Neuron (in vitro differentiated cells): ENCODE measurements at regions not wholly inside any gene's neighbourhood (a gene's known extent, or its start where the extent isn't known, plus 50 kb on each side); places are given as distances from the start of the nearest gene placed in this dataset.

Experiments
- H2AFZ ChIP-seq: one replicate; pipeline ENCODE4 v1.6.1; 2013; ENCODE audit warnings: low read depth, mild to moderate bottlenecking, inconsistent platforms, low read length, moderate library complexity
- H3K27me3 ChIP-seq: one replicate; pipeline ENCODE4 v1.6.1; 2013; ENCODE audit warnings: low read length; ENCODE audit not compliant: insufficient read depth
- H3K36me3 ChIP-seq: one replicate; pipeline ENCODE4 v1.6.1; 2013; ENCODE audit warnings: low read length; ENCODE audit not compliant: insufficient read depth
- H3K4me1 ChIP-seq: one replicate; pipeline ENCODE4 v1.6.1; 2013; ENCODE audit warnings: low read length; ENCODE audit not compliant: insufficient read depth
- H3K4me3 ChIP-seq: 2 replicates; pipeline ENCODE4 v1.5.1; 2013; ENCODE audit warnings: mild to moderate bottlenecking, low read length, moderate library complexity
- H3K9me3 ChIP-seq: one replicate; pipeline ENCODE4 v1.6.1; 2013; ENCODE audit warnings: low read length

- Histone ChIP-seq H3K4me1 (peaks cover 10% of the 10 kb centered on the region), H3K36me3 (no peaks in the 10 kb centered on the region), H2AFZ (no peak overlapping the region), H3K27me3 (no peaks in the 10 kb centered on the region), H3K4me3 (no peak overlapping the region), H3K9me3 (peaks cover 2% of the 10 kb centered on the region)
Measured at GRCh38 chr12:107335802-107336570, 242.6 kb upstream of the CRY1 start.

DNA sequence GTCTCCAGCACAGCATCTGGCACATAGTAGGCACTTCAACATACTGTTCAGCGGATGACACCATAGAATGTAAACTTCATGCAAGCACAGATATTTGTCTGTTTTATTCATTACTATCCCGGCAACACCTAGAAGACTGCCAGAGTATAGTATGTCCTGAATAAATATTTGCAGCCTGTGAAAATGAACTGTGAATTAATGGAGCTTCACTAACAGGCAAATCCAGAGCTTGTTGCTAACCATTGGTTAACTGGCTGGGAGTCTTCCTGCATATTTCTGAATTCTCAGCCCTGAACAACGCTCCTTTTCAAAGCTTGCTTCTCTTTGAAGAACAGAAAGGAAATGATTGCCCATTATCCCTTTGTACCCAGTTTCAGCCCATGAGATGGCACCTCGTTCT is 243.3 kb upstream of the CRY1 start:
- peaks cover 8% of the 10 kb centered on the region for H3K4me1 ChIP-seq
- no peak overlapping the region for H2AFZ ChIP-seq
- H3K9me3 ChIP-seq = peaks cover 2% of the 10 kb centered on the region

DNA sequence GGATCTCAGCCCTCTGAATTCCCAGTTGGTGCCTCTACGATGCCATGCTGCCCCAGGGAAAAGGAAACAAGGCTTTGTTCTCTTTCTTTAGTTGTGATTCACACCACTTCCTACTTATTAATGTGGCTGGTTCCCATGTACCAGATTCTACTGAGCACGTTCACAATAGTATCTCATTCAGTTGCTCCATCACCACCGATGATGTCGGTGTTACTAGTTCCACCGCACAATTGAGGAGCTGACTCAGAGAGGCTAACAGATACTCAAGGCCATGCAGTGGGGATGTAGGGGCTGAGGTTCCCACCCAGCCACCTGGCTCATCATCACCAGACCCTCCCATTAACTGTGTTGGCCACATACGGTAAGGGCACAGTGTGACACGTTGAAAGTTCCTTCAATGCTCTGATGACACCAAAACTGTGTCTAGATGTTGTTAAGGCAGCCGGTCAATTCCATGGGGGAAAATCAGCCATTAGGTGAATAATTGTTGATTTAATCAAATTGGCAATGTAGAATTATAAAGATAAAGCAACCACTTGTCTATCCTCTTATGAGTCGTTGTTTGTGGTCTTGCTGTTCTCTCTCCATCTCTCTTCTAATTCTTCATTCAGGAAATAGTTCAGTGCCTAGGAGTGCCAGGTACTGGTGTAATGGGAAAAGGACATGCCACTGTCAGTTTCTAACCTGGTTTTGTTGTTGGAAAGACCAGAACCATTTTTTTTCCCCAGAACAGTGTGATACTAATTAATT is 244.2 kb upstream of the CRY1 start:
- Histone ChIP-seq H3K9me3 (peaks cover 2% of the 10 kb centered on the region), H3K27me3 (no peaks in the 10 kb centered on the region), H3K36me3 (no peaks in the 10 kb centered on the region), H2AFZ (no peak overlapping the region), H3K4me3 (no peak overlapping the region), H3K4me1 (peaks cover 8% of the 10 kb centered on the region)

More for the DNA sequence above, 243.3 kb upstream of the CRY1 start:
- H3K4me3 ChIP-seq = no peak overlapping the region
- no peaks in the 10 kb centered on the region for H3K36me3 ChIP-seq
- H3K27me3 ChIP-seq = no peaks in the 10 kb centered on the region

DNA sequence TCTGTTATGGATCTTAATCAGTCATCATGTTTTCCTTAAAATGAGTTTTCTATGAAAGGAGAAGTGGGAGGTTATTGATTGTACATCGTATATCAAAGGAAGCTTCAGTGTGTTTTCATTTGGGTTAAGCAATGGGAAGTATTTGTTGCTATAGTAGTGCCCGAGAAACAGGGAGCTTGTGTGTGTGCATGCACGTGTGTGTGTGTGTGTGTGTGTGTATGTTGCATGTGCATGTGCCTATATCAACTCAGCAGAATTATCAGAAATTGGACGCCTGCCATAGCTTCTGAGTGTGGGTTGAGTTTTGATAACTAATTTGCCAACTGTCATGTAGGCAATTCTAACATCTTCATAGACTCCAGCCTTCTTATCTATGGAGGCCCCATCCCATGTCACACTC is 246.1 kb upstream of the CRY1 start:
- Histone ChIP-seq H3K4me3 (no peak overlapping the region), H3K27me3 (no peaks in the 10 kb centered on the region)

GRCh38 chr12:107339932-107340331 is 246.6 kb upstream of the CRY1 start:
- H2AFZ ChIP-seq = no peak overlapping the region
- no peak overlapping the region for H3K4me3 ChIP-seq
- peaks cover 8% of the 10 kb centered on the region for H3K4me1 ChIP-seq
- peaks cover 2% of the 10 kb centered on the region for H3K9me3 ChIP-seq
- no peaks in the 10 kb centered on the region for H3K27me3 ChIP-seq
- H3K36me3 ChIP-seq = no peaks in the 10 kb centered on the region

More for the DNA sequence above, 246.1 kb upstream of the CRY1 start:
- H2AFZ ChIP-seq = no peak overlapping the region
- H3K4me1 ChIP-seq = peaks cover 8% of the 10 kb centered on the region
- no peaks in the 10 kb centered on the region for H3K36me3 ChIP-seq
- H3K9me3 ChIP-seq = peaks cover 2% of the 10 kb centered on the region

DNA sequence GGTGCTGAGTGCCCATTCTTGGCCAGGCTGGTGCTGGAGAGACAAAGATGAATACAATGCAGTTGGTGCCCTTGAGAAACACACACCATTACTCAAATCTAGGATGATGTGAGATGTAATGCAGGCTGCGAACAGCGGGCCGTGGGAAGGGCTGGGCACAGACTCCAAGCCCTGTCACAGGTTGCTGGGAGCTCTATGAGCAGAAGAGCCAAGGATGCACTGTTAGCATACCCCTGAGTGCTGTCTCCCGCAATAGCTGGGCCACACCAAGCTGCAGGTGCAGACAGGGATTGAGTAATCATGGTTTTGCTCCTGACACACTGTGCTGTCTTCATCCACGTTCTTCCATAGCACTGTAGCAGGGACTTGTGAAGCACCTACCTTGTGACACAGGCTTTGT is 247.5 kb upstream of the CRY1 start:
- no peaks in the 10 kb centered on the region for H3K27me3 ChIP-seq
- H3K36me3 ChIP-seq = no peaks in the 10 kb centered on the region
- peaks cover 8% of the 10 kb centered on the region for H3K4me1 ChIP-seq
- no peaks in the 10 kb centered on the region for H3K9me3 ChIP-seq
- H2AFZ ChIP-seq = no peak overlapping the region
- H3K4me3 ChIP-seq = no peak overlapping the region

GRCh38 chr12:107344035-107344808 is 250.9 kb upstream of the CRY1 start:
- no peaks in the 10 kb centered on the region for H3K36me3 ChIP-seq
- peaks cover 4% of the 10 kb centered on the region for H3K4me1 ChIP-seq
- no peak overlapping the region for H2AFZ ChIP-seq
- H3K27me3 ChIP-seq = no peaks in the 10 kb centered on the region
- no peak overlapping the region for H3K4me3 ChIP-seq
- H3K9me3 ChIP-seq = no peaks in the 10 kb centered on the region

- H3K4me3 ChIP-seq = no peak overlapping the region
- H3K27me3 ChIP-seq = no peaks in the 10 kb centered on the region
- H2AFZ ChIP-seq = no peak overlapping the region
- no peaks in the 10 kb centered on the region for H3K9me3 ChIP-seq
- H3K4me1 ChIP-seq = no peaks in the 10 kb centered on the region
- H3K36me3 ChIP-seq = no peaks in the 10 kb centered on the region
Measured at GRCh38 chr12:107347261-107347660, 253.9 kb upstream of the CRY1 start.

- Histone ChIP-seq H3K36me3 (no peaks in the 10 kb centered on the region), H3K9me3 (peaks cover 4% of the 10 kb centered on the region), H3K4me3 (no peak overlapping the region), H2AFZ (no peak overlapping the region), H3K4me1 (no peaks in the 10 kb centered on the region), H3K27me3 (no peaks in the 10 kb centered on the region)
Measured at GRCh38 chr12:107349008-107349747, 255.8 kb upstream of the CRY1 start.

GRCh38 chr12:107349839-107350238 is 256.5 kb upstream of the CRY1 start:
- Histone ChIP-seq H3K27me3 (no peaks in the 10 kb centered on the region), H3K4me1 (no peaks in the 10 kb centered on the region), H3K4me3 (no peak overlapping the region), H3K9me3 (peaks cover 4% of the 10 kb centered on the region), H2AFZ (no peak overlapping the region), H3K36me3 (no peaks in the 10 kb centered on the region)

DNA sequence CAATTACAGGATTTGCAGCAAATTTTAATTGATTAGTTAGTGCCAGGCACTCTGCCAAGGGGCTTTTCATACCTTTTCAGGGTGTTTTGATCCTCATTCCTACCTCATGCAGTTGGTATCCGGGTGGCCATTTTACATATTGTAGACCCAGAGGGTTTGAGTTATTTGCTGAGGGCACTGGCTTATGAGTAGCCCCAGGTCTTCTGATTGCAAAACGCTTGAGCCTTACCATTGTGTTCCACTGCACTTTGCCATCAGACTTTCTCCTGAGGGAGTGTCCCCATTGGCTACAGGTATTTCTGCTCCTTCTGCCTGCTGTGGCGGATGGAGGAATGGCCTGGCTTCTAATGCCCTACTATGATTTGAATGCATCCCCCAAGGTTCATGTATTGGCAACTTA is 257.8 kb upstream of the CRY1 start:
- Histone ChIP-seq H3K9me3 (peaks cover 4% of the 10 kb centered on the region), H2AFZ (no peak overlapping the region), H3K4me3 (no peak overlapping the region), H3K27me3 (no peaks in the 10 kb centered on the region), H3K36me3 (no peaks in the 10 kb centered on the region), H3K4me1 (no peaks in the 10 kb centered on the region)

DNA sequence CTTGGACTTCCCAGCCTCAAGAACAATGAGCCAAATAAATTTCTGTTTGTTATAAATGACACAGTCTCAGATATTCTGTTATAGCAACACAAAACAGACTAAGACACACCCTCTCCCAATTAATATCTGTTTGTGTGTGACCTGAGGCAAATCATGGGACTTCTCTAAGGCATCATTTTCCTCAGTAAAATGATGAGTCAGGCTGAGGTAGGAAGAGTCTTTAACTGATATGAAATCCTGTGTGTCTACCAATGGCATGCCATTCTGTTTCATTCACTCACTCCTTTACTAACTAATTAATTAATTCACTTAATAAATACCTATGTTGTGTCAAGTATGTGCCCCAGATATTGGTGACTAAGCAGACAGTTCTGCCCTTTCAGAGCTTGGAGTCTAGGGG is 258.4 kb upstream of the CRY1 start:
- Histone ChIP-seq H3K4me3 (no peak overlapping the region), H3K9me3 (peaks cover 4% of the 10 kb centered on the region)

More for the DNA sequence above, 258.4 kb upstream of the CRY1 start:
- H3K36me3 ChIP-seq = no peaks in the 10 kb centered on the region
- H3K27me3 ChIP-seq = no peaks in the 10 kb centered on the region
- no peaks in the 10 kb centered on the region for H3K4me1 ChIP-seq
- H2AFZ ChIP-seq = no peak overlapping the region
